GM19468 (cell line): ENCODE measurements at regions not wholly inside any gene's neighbourhood (a gene's known extent, or its start where the extent isn't known, plus 50 kb on each side); places are given as distances from the start of the nearest gene placed in this dataset.
A peak's percentile ranks its signal among the peaks of the same experiment; 100 is the strongest.
"Not testable (repeated sequence)": the region's sequence is repeated elsewhere in the genome, so short reads cannot be mapped to it uniquely, and the experiment has no call there.

Experiments used
- ATAC-seq: cut with Tn5 transposase; IDR thresholded peaks from one replicate; pipeline ENCODE4 v1.9.1; 2021; ENCODE audit warnings: mild to moderate bottlenecking, moderate library complexity, moderate number of reproducible peaks; ENCODE audit not compliant: unreplicated experiment; ENCODE audit errors: extremely low read depth

DNA sequence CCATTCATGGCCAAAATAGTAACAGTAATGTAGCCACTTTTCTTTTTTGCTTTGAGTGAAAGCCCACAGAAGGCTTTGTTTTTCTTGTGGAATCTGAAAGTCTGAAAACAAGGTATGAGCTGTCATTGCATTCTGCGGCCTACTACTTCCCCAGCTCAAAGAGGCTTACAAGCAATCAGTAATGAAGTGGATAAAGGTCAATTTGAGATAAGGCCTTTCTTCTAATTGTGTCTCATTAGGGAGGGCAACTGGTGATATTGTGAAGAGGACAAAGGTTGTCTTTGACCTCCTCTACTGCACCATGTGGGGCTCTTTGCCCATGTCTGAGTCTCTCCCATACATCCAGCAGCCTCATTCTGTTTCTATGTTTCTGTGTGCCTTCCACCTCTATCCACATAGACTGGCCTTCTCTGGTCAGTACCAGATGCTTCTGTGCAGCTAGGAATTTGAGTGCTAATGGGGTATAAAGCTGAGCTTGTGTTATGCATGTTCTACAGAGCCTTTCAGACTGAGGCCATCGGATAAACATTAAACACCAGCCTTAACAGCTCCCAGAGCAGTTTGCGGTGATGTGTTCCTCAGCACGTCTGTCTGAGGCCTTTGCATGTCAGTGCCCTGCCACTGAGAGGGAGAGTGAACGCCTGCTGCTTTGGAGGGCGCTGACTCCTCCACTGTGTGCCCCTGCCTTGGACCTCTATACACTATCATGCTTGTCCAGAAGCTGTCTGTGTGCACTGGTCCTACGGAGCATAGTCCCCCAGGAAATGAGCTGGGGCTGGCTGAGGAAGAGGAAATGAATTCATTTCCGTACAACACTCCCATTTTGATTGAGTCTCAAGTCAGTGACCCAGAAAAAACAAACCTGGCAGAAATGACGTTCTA is 80.2 kb downstream of the SH2D1A start:
- no peak for ATAC-seq

DNA sequence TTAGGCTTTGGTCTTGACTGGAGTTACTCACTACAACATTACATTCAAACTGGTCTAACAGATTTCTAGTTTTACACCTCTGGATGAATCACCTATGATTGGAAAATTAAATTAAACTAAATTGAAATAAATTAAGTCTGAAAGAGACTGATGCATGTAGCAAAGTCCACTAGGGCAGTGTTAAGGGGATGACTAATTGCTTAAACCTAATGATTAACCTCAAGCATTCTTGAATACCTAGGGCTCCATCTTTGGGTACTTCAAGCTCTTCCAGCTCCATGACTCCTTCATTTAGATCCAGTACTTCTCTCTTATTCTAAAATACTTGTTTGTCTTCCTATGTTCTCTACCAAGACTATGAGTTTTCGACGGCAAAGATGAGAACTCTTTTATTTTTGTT is 86.8 kb downstream of the SH2D1A start:
- no peak for ATAC-seq

GRCh38 chrX:124435616-124436015 is 89.3 kb downstream of the SH2D1A start:
- ATAC-seq: no peak

GRCh38 chrX:124440695-124441094 is 94.3 kb downstream of the SH2D1A start:
- no peak for ATAC-seq

DNA sequence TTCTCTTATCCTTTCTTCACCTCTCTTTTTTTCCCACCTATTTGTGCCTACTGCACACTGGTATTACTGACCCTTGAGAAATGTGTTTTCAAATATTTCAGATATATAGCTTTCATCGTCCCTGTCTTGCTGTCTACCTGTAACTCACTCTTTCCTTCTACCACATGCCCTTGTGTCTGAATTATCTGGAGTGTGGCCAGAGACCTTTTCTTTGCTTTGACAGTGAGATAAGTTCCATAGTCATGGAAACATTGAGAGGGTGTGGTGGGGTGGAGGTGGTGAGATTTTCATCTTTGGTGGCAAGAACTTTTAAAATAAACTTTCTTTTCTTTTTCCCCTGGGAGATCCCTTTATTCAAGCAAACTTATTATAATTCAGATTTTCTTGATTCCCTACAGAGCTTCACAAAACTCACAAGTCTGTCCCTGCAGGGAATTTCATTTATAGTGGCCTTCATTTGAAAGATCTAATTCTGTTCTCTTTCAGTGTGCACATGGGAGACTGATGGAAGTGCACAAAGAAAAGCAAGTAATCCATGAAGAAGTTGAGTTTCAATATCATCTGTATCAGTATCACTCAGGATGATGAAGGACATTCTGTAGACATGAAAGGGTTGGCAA is 95.7 kb downstream of the SH2D1A start:
- ATAC-seq: no peak

- ATAC-seq: no peak
These were observed 109.6 kb downstream of the SH2D1A start for GRCh38 chrX:124455966-124456365.

- not testable (repeated sequence) for ATAC-seq
These were observed 113.5 kb downstream of the SH2D1A start for GRCh38 chrX:124459851-124460250.

DNA sequence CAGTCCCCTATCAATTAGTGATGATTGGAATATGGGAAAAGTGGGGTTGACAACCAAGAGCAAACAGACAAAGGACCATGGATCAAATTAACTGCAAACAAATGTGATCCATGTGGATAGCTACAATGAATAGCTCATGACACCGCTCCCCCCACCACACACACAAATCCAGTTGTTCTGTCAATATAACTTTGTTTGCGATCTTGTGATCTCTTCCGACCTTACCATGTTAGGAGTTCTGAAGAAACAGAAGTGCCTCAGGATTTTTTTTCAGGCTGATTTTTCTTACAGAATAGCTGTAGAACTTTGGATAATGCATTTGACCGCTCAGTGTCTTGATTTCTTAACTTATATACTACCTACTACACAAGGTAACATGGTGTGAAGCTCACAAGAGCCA is 116.6 kb downstream of the SH2D1A start:
- ATAC-seq: no peak

GRCh38 chrX:124467202-124467601 is 120.8 kb downstream of the SH2D1A start:
- no peak for ATAC-seq

- no peak for ATAC-seq
These were observed 129.0 kb downstream of the SH2D1A start for GRCh38 chrX:124475358-124475757.

GRCh38 chrX:124476562-124476961 is 130.2 kb downstream of the SH2D1A start:
- ATAC-seq: no peak

GRCh38 chrX:124478046-124478445 is 131.7 kb downstream of the SH2D1A start:
- no peak for ATAC-seq

GRCh38 chrX:124488412-124489161 is 142.2 kb downstream of the SH2D1A start:
- peak; percentile 67 for ATAC-seq

- ATAC-seq: no peak
These were observed 147.6 kb downstream of the SH2D1A start for GRCh38 chrX:124493984-124494383.

DNA sequence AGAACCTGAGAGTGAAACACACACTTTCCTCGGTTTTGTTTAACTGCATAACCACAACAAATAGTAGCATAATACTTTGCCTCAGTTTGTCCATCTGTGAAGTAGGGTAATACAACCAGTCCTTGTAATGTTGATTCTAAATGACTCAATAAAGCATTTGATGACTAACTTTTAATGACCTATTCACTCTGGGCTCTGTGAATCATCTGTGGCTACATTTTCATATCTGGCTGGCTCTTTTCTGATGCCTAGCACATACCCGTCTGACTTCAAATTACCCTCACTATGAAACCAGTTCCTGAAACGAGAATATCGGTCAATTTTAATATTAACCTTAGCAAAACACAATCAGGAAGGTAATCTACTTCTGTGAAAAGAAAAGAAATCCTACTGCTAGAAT is 151.0 kb downstream of the SH2D1A start:
- ATAC-seq: no peak

DNA sequence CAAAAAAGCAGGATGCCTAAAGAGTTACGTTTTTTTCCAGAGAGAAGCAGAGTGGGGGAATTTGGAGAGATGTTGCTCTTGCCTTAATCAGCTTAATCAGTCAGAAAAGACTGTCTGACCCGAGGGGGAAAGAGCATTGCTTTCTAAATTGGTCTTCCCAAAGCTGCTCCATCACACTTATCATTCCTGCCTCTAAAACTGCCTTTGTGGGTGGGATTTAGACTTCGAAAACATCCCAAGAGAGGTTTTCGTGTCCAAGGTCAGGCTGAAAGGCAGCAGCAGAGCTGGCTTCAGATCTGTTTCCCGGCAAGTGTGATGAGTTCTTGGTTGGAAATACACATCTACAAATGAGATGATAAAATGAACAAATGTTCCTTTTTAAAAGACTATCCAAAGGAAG is 155.2 kb downstream of the SH2D1A start:
- no peak for ATAC-seq

DNA sequence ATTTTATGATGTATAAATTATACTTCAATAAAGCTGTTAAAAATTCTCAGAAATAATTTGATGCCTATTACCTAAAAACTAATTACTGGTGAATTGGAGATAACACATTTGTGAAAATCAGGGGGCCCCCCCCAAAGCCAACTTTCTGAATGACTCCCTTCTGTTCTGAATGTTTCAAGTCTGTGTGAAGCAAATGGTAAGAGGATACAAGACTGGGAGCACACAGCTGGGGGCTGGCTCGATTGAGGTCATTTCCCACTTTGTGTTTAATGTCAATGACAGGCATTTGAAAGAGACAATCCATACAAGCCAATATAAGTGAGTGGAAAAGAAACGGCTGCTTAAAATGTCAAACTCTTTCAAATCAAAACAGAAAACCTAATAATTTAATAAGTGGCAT is 155.8 kb downstream of the SH2D1A start:
- ATAC-seq: no peak

DNA sequence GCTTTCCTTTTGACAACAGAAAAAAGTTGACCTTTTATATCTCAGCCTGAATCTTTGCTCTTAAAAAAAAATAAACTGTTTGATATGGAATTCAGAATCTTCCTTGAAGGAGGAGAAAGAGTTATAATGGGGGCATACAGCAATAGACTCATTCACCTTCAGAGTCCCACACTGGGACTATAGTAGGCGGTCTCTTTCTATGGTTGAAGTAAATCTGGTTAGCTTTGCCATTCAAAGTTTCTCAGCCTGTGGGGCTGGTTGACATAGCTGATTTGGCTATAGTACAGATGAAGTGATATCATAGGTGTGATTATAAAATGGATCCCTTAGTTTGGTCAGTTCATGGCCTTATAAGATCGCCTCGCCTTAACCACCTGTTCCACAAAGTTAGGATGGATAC is 156.2 kb downstream of the SH2D1A start:
- no peak for ATAC-seq

DNA sequence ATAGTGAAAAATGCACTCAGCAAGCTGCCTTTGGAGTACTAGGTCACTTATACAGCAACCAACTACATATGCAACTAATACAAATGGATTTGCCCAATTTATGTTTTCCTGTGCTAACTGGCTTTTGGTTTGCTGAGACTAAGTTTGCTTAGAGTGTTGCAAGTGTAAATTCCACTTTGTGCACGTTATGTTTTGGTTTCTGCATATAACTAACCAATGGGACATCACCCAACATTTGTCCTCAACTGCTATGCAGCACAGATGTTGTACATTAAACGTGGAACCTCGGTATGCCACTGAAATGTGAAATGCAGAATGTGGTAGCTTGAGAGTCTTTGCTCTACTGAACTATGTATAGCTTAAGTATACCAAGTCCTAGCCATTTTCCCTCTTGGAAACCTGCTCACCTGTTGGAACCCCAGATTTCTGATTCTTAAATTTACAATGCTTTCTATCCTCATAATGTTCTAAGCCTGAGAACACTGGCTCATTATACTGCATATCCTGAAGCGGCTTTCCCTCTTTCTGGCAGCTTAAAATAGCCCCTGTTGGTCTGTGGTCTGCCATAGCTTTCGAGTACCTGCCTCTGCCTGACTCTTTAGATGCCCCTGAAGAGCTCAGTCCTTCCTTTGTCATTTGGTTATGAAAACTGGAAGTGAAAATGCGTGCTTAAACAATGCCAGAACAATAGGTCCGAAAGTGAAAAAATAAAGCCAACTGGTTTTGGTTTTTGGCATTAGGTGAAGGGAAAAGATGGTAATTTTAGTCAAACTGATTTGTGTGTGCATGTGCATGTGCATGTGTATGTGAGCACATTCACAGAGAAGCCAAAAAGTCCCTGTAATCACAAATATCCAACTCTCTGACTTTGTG is 158.0 kb downstream of the SH2D1A start:
- peak; percentile 60 for ATAC-seq

GRCh38 chrX:124506066-124506465 is 159.7 kb downstream of the SH2D1A start:
- no peak for ATAC-seq
